ENCODE measurements at regions not wholly inside any gene's neighbourhood (a gene's known extent, or its start where the extent isn't known, plus 50 kb on each side); places are given as distances from the start of the nearest gene placed in this dataset.

- no peak for DNase-seq (ENCODE audit: low spot score)
- CTCF ChIA-PET = no interaction called here
- no peak overlapping the region for H3K27ac ChIP-seq
- POLR2A ChIA-PET (ENCODE audit: low non-redundant PET) = no interaction called here
- no peak for TF ChIP-seq CTCF (conservative IDR thresholded peaks at IDR 0.05; ENCODE audit: low read depth)
These were observed 88.2 kb upstream of the LINC01488 start for GRCh38 chr11:69393178-69393832.

- H3K27ac ChIP-seq = no peak overlapping the region
- POLR2A ChIA-PET (ENCODE audit: low non-redundant PET) = no interaction called here
- no peak for DNase-seq (ENCODE audit: low spot score)
- TF ChIP-seq CTCF (conservative IDR thresholded peaks at IDR 0.05; ENCODE audit: low read depth) = no peak
- CTCF ChIA-PET = no interaction called here
These were observed 87.6 kb upstream of the LINC01488 start for GRCh38 chr11:69393865-69394233.

GRCh38 chr11:69394234-69394868 is 87.1 kb upstream of the LINC01488 start:
- ChIA-PET CTCF (no interaction called here), POLR2A (ENCODE audit: low non-redundant PET) (no interaction called here)
- no peak for TF ChIP-seq CTCF (conservative IDR thresholded peaks at IDR 0.05; ENCODE audit: low read depth)
- DNase-seq (ENCODE audit: low spot score) = no peak
- H3K27ac ChIP-seq = no peak overlapping the region

- H3K27ac ChIP-seq = no peak overlapping the region
- no peak for DNase-seq (ENCODE audit: low spot score)
- POLR2A ChIA-PET (ENCODE audit: low non-redundant PET) = no interaction called here
- no peak for TF ChIP-seq CTCF (conservative IDR thresholded peaks at IDR 0.05; ENCODE audit: low read depth)
- CTCF ChIA-PET = no interaction called here
These were observed 86.6 kb upstream of the LINC01488 start for GRCh38 chr11:69394869-69395246.

- CTCF ChIA-PET = no interaction called here
- POLR2A ChIA-PET (ENCODE audit: low non-redundant PET) = no interaction called here
- TF ChIP-seq CTCF (conservative IDR thresholded peaks at IDR 0.05; ENCODE audit: low read depth) = no peak
- no peak overlapping the region for H3K27ac ChIP-seq
- no peak for DNase-seq (ENCODE audit: low spot score)
These were observed 86.2 kb upstream of the LINC01488 start for GRCh38 chr11:69395287-69395686.

- no peak for TF ChIP-seq CTCF (conservative IDR thresholded peaks at IDR 0.05; ENCODE audit: low read depth)
- no peak overlapping the region for H3K27ac ChIP-seq
- DNase-seq (ENCODE audit: low spot score) = no peak
- POLR2A ChIA-PET (ENCODE audit: low non-redundant PET) = no interaction called here
- CTCF ChIA-PET = no interaction called here
These were observed 85.2 kb upstream of the LINC01488 start for GRCh38 chr11:69396051-69396947.

Measured in RWPE1 (cell line).